GM23248 (cell line): ENCODE measurements at regions not wholly inside any gene's neighbourhood (a gene's known extent, or its start where the extent isn't known, plus 50 kb on each side); places are given as distances from the start of the nearest gene placed in this dataset.

Source experiments
- DNase-seq: peaks from one replicate; pipeline ENCODE4 v3.0.0-alpha.2; 2015
- H2AFZ ChIP-seq: fragments of 200-600 bp; sonication (generic); 2 replicates; pipeline ENCODE4 v1.6.1; 2016; ENCODE audit warnings: antibody characterized with exemption
- H3F3A ChIP-seq: fragments of 200-600 bp; sonication (generic); 2 replicates; pipeline ENCODE4 v1.6.1; 2016; ENCODE audit warnings: mild to moderate bottlenecking, antibody characterized with exemption, mixed run types; ENCODE audit not compliant: insufficient read depth
- H3K27ac ChIP-seq: fragments of 200-600 bp; sonication (generic); 2 replicates; pipeline ENCODE4 v1.5.1; 2016; ENCODE audit warnings: mild to moderate bottlenecking
- H3K27me3 ChIP-seq: fragments of 200-600 bp; sonication (generic); replicated peaks from 2 replicates; pipeline ENCODE4 v1.6.1; 2016; ENCODE audit warnings: mild to moderate bottlenecking; ENCODE audit not compliant: insufficient read depth
- H3K36me3 ChIP-seq: fragments of 200-600 bp; sonication (generic); 2 replicates; pipeline ENCODE4 v1.6.1; 2016; ENCODE audit warnings: low read depth, mild to moderate bottlenecking
- H3K4me1 ChIP-seq: fragments of 200-600 bp; sonication (generic); 2 replicates; pipeline ENCODE4 v1.6.1; 2016; ENCODE audit warnings: mild to moderate bottlenecking; ENCODE audit not compliant: insufficient read depth
- H3K4me2 ChIP-seq: fragments of 200-600 bp; sonication (generic); one replicate; pipeline ENCODE4 v1.6.1; 2016; ENCODE audit warnings: mild to moderate bottlenecking; ENCODE audit not compliant: unreplicated experiment
- H3K4me3 ChIP-seq: fragments of 200-600 bp; sonication (generic); 2 replicates; pipeline ENCODE4 v1.5.1; 2016; ENCODE audit warnings: mild to moderate bottlenecking
- H3K79me2 ChIP-seq: fragments of 200-600 bp; sonication (generic); 2 replicates; pipeline ENCODE4 v1.6.1; 2016; ENCODE audit warnings: mild to moderate bottlenecking; ENCODE audit not compliant: insufficient read depth
- H3K9ac ChIP-seq: fragments of 200-600 bp; sonication (generic); 2 replicates; pipeline ENCODE4 v1.6.1; 2016; ENCODE audit warnings: mild to moderate bottlenecking
- H3K9me2 ChIP-seq: fragments of 200-600 bp; sonication (generic); 2 replicates; pipeline ENCODE4 v1.6.1; 2016; ENCODE audit warnings: mixed run types, mild to moderate bottlenecking, moderate library complexity; ENCODE audit not compliant: insufficient read depth
- H3K9me3 ChIP-seq: fragments of 200-600 bp; sonication (generic); one replicate; pipeline ENCODE4 v1.6.1; 2017; ENCODE audit warnings: low read depth
- H4K20me1 ChIP-seq: fragments of 200-600 bp; sonication (generic); 2 replicates; pipeline ENCODE4 v1.6.0; 2016; ENCODE audit not compliant: insufficient read depth
- EZH2 ChIP-seq: fragments of 200-600 bp; sonication (generic); IDR thresholded peaks from 2 replicates; pipeline ENCODE4 v1.6.1; 2018; ENCODE audit warnings: antibody characterized with exemption, mild to moderate bottlenecking; ENCODE audit not compliant: insufficient read depth, poor library complexity, severe bottlenecking
- EZH2phosphoT487 ChIP-seq: fragments of 200-600 bp; sonication (generic); IDR thresholded peaks from 2 replicates; pipeline ENCODE4 v1.6.1; 2018; ENCODE audit warnings: antibody characterized with exemption, moderate library complexity, mild to moderate bottlenecking, low read depth; ENCODE audit not compliant: insufficient read depth
- WGBS, 2 experiments: methylation state at CpG; one replicate each; pipeline ENCODE4 v1.1.6; 2015 to 2017; ENCODE audit warnings: low lambda C conversion rate in 2 of 2, low coverage in 1 of 2; ENCODE audit errors: missing lambda C conversion rate in 2 of 2; 5-methylcytosine and 5-hydroxymethylcytosine counted together
- in situ Hi-C: fragments of 300-500 bp; cut with MboI; formaldehyde crosslinking; loops from 2 replicates; pipeline ENCODE4 v1.15.0; 2020

GRCh38 chr12:113587720-113588119 is 116.0 kb upstream of the LHX5 start:
- 2 to 5% methylated on average over 5 of the region's 5 CpGs for WGBS, 2 experiments
- DNase-seq: no peak
- no peak overlapping the region for H2AFZ ChIP-seq
- H3F3A ChIP-seq: no peaks in the 10 kb centered on the region
- H3K27me3 ChIP-seq: peaks cover 6% of the 10 kb centered on the region
- H4K20me1 ChIP-seq: no peaks in the 10 kb centered on the region
- in situ Hi-C loops: no loop called here
- TF ChIP-seq EZH2phosphoT487: no peak
- H3K4me2 ChIP-seq: no peak overlapping the region
- H3K9me3 ChIP-seq: no peaks in the 10 kb centered on the region
- no peaks in the 10 kb centered on the region for H3K4me1 ChIP-seq
- no peak overlapping the region for H3K27ac ChIP-seq
- no peaks in the 10 kb centered on the region for H3K36me3 ChIP-seq
- H3K4me3 ChIP-seq: no peak overlapping the region
- H3K9me2 ChIP-seq: no peaks in the 10 kb centered on the region
- H3K79me2 ChIP-seq: no peaks in the 10 kb centered on the region
- no peak overlapping the region for H3K9ac ChIP-seq

DNA sequence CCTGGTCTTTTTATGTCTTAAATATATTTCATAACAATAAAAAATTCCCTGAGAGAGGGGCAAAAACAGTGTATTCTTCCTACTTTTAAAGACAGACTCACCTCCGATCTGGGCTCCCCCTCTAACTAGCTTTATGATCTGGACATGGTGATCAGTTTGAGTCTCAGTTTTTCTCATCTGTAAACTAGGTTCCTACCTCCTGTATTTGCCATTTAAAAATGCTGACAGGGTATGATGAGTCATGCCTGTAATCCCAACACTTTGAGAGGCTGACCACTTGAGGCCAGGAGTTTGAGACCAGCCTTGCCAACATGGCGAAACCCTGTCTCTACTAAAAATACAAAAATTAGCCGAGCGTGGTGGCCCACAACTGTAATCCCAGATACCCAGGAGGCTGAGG is 114.8 kb upstream of the LHX5 start:
- Histone ChIP-seq H3K9ac (no peak overlapping the region), H3K27ac (no peak overlapping the region), H3K4me2 (no peak overlapping the region), H3K9me2 (no peaks in the 10 kb centered on the region), H3K36me3 (no peaks in the 10 kb centered on the region), H3K9me3 (no peaks in the 10 kb centered on the region), H3K4me3 (no peak overlapping the region), H3K79me2 (no peaks in the 10 kb centered on the region), H3K4me1 (no peaks in the 10 kb centered on the region), H3K27me3 (no peaks in the 10 kb centered on the region), H2AFZ (no peak overlapping the region), H4K20me1 (no peaks in the 10 kb centered on the region), H3F3A (no peaks in the 10 kb centered on the region)
- no peak for DNase-seq
- no peak for TF ChIP-seq EZH2
- TF ChIP-seq EZH2phosphoT487: no peak
- in situ Hi-C loops: no loop called here
- 41 to 54% methylated on average over 4 of the region's 4 CpGs for WGBS, 2 experiments

DNA sequence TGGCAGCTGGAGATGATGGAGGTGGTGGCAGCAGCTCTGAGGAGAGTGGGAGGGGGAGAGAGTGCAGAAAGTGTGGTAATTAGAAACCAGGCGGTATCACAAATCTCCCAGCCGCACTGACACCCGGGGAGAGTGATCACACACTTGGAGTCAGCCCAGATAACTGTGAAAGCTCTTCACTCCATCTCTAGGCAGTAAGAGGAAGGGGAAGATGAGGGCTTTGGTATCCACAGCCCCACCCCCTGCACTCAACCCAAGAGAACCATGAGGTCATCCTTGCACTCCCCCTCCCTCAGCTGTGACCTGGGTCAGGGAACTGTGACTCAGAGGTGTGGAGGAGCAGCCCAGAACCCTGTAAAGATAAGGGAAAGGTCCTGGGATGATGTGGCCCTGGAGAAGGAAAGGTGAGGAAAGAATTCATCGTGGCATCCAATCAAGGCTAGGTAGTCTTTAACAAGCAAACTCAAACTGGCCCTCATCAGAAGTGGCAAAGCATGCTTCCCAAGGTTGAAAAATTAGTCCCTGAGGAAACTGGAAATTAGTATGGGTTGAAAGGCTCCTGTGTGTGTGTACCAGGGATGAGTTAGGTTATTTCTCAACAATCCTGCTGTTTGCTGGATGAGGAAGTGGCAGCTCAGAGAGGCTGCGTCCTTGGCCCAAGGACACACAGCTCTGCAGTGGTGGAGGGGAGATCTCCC is 111.0 kb upstream of the LHX5 start:
- 8 to 18% methylated on average over 5 of the region's 5 CpGs for whole genome bisulfite sequencing, 2 experiments
- DNase-seq: no peak
- Histone ChIP-seq H3K27me3 (no peaks in the 10 kb centered on the region), H3K4me2 (no peak overlapping the region), H3K9me3 (no peaks in the 10 kb centered on the region), H3K9ac (no peak overlapping the region), H3K4me3 (no peak overlapping the region), H2AFZ (no peak overlapping the region), H3K9me2 (no peaks in the 10 kb centered on the region), H3K27ac (no peak overlapping the region), H3K79me2 (no peaks in the 10 kb centered on the region), H4K20me1 (no peaks in the 10 kb centered on the region), H3K36me3 (no peaks in the 10 kb centered on the region), H3K4me1 (no peaks in the 10 kb centered on the region), H3F3A (no peaks in the 10 kb centered on the region)
- in situ Hi-C loops: no loop called here
- TF ChIP-seq EZH2phosphoT487 (no peak), EZH2 (no peak)

DNA sequence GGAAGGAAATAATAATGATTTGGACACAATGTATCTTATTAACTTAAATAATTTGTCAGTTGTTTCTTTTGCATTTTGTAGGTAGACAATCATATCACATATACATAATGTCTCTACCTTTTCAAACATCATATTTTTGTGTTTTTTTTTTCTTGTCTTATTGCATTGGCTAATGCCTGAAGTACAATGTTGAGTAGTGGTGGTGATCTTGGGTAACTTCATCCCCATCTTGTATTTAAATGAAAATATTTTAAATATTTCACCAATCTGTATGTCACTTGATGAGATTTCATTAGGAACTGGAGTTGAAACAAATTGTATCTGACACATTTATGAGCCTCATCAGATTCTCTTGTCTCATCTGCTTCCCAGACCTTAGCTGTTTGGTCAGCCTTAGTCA is 109.7 kb upstream of the LHX5 start:
- no peaks in the 10 kb centered on the region for H3F3A ChIP-seq
- no peaks in the 10 kb centered on the region for H4K20me1 ChIP-seq
- DNase-seq: no peak
- H3K36me3 ChIP-seq: no peaks in the 10 kb centered on the region
- H2AFZ ChIP-seq: no peak overlapping the region
- in situ Hi-C loops: no loop called here
- H3K9me3 ChIP-seq: no peaks in the 10 kb centered on the region
- H3K27ac ChIP-seq: no peak overlapping the region
- H3K4me2 ChIP-seq: no peak overlapping the region
- TF ChIP-seq EZH2 (no peak), EZH2phosphoT487 (no peak)
- no peaks in the 10 kb centered on the region for H3K4me1 ChIP-seq
- no peaks in the 10 kb centered on the region for H3K79me2 ChIP-seq
- no peaks in the 10 kb centered on the region for H3K9me2 ChIP-seq
- H3K4me3 ChIP-seq: no peak overlapping the region
- no peaks in the 10 kb centered on the region for H3K27me3 ChIP-seq
- H3K9ac ChIP-seq: no peak overlapping the region

DNA sequence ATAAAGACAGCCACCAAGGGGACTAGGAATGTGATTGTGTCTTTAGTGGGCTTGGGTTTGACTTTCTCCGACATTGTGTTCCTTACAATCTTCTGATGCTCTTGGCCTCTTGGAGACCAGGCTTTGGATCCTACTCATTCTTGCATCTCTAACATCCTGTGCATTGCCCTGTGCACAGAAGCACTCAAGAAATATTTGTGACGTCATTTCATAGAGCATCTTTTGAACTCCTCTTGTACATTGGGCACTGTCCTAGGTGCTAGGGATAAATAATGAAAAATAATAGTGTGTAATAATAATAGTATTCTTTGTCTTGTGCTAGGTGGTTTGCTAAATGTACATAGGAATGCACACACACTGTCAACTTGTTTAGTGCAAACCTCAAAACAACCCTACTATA is 108.8 kb upstream of the LHX5 start:
- H3K4me2 ChIP-seq: no peak overlapping the region
- H3K4me3 ChIP-seq: no peak overlapping the region

More for the DNA sequence above, 108.8 kb upstream of the LHX5 start:
- in situ Hi-C loops: no loop called here
- Histone ChIP-seq H3K36me3 (no peaks in the 10 kb centered on the region), H3K9ac (no peak overlapping the region), H3K27ac (no peak overlapping the region), H2AFZ (no peak overlapping the region), H3F3A (no peaks in the 10 kb centered on the region), H3K9me3 (no peaks in the 10 kb centered on the region), H3K79me2 (no peaks in the 10 kb centered on the region), H3K27me3 (no peaks in the 10 kb centered on the region), H3K9me2 (no peaks in the 10 kb centered on the region), H4K20me1 (no peaks in the 10 kb centered on the region), H3K4me1 (no peaks in the 10 kb centered on the region)
- 7 to 15% methylated on average over 2 of the region's 2 CpGs for WGBS, 2 experiments
- DNase-seq: no peak
- TF ChIP-seq EZH2phosphoT487 (no peak), EZH2 (no peak)
